ENCODE measurements at regions not wholly inside any gene's neighbourhood (a gene's known extent, or its start where the extent isn't known, plus 50 kb on each side); places are given as distances from the start of the nearest gene placed in this dataset.

DNA sequence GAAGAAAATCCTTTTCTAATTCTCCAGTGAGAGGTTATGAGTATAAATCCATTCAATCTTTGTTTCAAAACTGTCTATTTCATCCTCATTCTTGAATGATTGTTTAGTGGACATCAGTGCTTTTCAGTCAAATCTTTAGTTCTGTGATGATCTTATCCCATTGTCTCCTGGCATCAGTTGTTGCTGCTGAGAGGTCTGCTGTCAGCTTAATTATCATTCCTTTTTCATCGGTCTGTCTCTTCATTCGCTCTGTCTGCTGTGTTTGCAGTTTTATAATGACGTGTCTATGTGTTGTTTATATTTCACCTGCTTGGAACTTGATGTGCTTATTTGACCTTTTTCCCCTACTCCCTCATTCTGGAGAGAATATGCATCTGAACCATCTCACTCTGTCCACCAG is 69.2 kb upstream of the GLI2 start:
- H3K4me3 ChIP-seq (ENCODE audit: low read depth, low read length) = no peak overlapping the region
- TF ChIP-seq, protein P1, sequence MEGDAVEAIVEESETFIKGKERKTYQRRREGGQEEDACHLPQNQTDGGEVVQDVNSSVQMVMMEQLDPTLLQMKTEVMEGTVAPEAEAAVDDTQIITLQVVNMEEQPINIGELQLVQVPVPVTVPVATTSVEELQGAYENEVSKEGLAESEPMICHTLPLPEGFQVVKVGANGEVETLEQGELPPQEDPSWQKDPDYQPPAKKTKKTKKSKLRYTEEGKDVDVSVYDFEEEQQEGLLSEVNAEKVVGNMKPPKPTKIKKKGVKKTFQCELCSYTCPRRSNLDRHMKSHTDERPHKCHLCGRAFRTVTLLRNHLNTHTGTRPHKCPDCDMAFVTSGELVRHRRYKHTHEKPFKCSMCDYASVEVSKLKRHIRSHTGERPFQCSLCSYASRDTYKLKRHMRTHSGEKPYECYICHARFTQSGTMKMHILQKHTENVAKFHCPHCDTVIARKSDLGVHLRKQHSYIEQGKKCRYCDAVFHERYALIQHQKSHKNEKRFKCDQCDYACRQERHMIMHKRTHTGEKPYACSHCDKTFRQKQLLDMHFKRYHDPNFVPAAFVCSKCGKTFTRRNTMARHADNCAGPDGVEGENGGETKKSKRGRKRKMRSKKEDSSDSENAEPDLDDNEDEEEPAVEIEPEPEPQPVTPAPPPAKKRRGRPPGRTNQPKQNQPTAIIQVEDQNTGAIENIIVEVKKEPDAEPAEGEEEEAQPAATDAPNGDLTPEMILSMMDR (IDR thresholded peaks at IDR 0.05; ENCODE audit: insufficient read depth, low read depth, low read length) = no peak
- no peak for DNase-seq (ENCODE audit: low read depth)

DNA sequence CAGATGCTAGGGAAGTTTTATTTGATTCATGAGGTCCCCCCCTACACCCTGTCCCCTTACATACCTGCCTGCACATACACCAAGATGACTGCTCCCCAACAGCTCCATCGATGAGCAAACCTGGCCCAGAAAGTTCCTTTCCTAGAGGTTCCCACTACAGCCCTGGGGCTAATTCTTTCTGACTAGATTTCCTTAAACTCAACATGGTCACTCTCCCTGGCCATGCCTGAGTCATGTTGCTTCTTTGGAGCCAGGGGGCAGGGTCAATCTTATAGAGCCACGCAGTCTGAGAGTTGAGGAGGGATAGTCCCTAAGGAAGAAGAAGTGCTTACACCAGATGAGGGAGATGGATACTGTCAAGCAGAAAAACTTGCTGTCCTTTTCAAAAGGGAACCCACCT is 67.7 kb upstream of the GLI2 start:
- DNase-seq (ENCODE audit: low read depth) = no peak
- TF ChIP-seq, protein P1 (IDR thresholded peaks at IDR 0.05; ENCODE audit: insufficient read depth, low read depth, low read length) = no peak
- H3K4me3 ChIP-seq (ENCODE audit: low read depth, low read length) = no peak overlapping the region

DNA sequence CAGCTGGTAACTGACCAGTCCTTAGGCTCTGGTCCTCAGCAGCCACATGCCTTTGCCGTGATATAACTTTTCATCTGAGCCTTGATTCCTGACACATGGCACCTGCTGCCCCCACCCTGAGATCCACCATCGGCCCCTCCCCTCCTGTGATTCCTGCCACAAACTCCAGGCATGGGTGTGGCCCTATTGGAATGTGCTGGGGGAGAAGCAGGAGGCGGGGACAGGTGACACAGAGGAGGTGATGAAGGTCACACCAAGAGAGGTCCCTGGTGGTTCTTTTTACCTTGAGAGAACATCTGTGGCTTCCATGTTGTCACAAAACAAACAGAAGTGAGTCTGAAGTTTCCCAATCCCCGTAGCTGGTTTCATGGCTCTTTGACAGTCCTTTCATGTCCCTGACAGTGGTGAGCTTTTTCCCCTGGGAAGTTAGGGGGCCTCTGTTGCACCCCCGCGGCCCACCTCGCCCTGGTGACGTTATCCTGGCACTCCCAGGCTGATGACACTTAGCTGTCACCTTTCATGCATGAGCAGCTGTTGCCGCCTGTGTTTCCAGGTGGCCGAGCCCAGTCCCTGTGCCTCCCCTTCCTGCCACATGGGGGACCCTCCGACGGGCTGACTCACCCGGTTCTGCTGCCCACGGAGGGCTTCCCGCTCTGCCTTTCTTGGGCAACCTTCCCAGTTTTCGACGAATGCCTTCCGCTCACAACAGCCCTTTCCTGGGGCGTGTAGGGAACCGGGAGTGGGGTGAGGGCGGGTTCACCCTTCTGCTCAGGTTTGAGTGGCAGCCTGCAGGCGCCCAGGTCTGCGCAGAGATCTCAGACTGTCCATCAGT is 66.3 kb upstream of the GLI2 start:
- no peak for DNase-seq (ENCODE audit: low read depth)
- H3K4me3 ChIP-seq (ENCODE audit: low read depth, low read length) = no peak overlapping the region
- TF ChIP-seq, protein P1 (IDR thresholded peaks at IDR 0.05; ENCODE audit: insufficient read depth, low read depth, low read length) = peak; percentile 22

DNA sequence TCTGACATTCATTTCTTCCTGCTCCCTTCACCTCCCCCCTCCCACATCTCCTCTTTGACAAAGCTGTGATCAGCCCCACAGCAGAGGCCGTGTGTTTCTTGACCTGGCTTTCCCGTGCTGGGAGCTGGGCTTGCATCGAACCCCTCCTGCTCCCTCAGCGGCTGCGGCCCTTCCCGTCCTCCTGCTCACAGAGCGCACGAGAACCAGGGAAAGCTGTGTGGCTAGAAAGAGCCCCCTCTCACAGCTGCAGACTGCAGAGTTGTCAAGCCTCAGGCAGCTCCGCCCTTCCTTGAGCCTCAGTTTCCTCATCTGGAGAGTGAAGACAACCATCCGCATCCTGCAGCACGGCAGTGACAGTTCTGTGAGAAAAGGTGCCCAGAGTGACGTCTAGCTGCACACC is 65.7 kb upstream of the GLI2 start:
- TF ChIP-seq, protein P1 (IDR thresholded peaks at IDR 0.05; ENCODE audit: insufficient read depth, low read depth, low read length) = no peak
- no peak for DNase-seq (ENCODE audit: low read depth)
- no peak overlapping the region for H3K4me3 ChIP-seq (ENCODE audit: low read depth, low read length)

DNA sequence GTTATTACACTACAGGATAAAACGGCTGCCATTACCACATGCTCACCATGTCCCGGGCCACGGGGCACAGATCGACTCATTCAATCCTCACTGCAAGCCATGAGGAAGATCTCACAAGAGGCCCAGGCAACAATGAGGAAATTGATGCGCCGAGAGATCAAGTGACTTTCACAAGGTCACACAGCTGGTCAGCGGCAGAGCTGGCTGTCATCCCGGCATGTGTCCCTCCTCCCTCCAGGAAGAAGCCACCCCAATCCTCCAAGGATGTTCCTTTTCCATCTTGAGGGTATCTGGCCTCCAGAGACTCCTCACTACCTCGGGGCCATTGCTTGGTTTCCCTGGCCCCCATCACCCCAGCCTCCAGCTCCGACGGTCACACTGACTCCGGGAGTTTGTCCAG is 65.3 kb upstream of the GLI2 start:
- no peak overlapping the region for H3K4me3 ChIP-seq (ENCODE audit: low read depth, low read length)
- no peak for DNase-seq (ENCODE audit: low read depth)
- TF ChIP-seq, protein P1 (IDR thresholded peaks at IDR 0.05; ENCODE audit: insufficient read depth, low read depth, low read length) = no peak

DNA sequence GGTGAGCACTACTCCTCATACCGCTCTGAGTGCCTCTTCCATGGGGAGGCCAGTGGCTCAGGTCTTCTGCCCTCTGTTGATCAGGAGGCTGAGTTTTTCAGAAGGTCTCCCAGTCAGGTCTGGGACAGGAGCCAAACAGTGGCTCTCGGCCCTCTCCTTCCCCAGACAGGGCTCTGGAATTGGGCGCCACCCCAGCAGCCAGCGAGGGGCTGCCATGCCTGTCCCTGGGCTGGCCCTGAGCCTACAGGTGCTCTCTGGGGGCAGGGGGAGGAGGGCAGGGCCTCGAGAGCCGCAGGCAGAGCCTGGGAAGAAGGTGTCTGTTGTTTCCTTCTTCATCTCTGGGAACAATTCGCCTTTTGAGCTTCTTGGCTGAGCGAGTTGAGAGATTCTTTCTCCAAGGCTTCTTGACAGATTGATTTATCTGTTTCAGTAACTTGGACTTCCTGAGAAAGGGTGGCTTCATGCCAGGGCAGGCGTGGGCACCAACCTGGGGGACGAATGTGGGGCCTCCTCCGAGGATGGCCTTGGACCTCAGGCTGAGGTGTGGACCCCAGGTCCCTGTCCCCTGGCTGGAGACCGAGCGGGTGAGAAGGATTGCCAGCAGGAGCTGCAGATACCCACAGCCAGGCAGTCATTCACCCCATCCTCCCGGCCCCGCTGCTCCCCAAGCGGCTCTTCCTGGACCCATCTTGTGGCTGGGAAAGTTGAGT is 64.7 kb upstream of the GLI2 start:
- TF ChIP-seq, protein P1 (IDR thresholded peaks at IDR 0.05; ENCODE audit: insufficient read depth, low read depth, low read length) = no peak
- no peak overlapping the region for H3K4me3 ChIP-seq (ENCODE audit: low read depth, low read length)
- no peak for DNase-seq (ENCODE audit: low read depth)
